ENCODE measurements at regions not wholly inside any gene's neighbourhood (a gene's known extent, or its start where the extent isn't known, plus 50 kb on each side); places are given as distances from the start of the nearest gene placed in this dataset.

GRCh38 chr2:200244111-200244510 is 62.4 kb upstream of the SPATS2L start:
- no peak overlapping the region for H3K4me3 ChIP-seq (ENCODE audit: low read depth, low read length)
- DNase-seq (ENCODE audit: low read depth): no peak
- no peak for TF ChIP-seq CTCF (conservative IDR thresholded peaks at IDR 0.05; ENCODE audit: low read depth, low read length)

GRCh38 chr2:200247494-200247893 is 59.0 kb upstream of the SPATS2L start:
- DNase-seq (ENCODE audit: low read depth): peak; percentile 78
- no peak overlapping the region for H3K4me3 ChIP-seq (ENCODE audit: low read depth, low read length)
- no peak for TF ChIP-seq CTCF (conservative IDR thresholded peaks at IDR 0.05; ENCODE audit: low read depth, low read length)

- TF ChIP-seq CTCF (conservative IDR thresholded peaks at IDR 0.05; ENCODE audit: low read depth, low read length): no peak
- no peak overlapping the region for H3K4me3 ChIP-seq (ENCODE audit: low read depth, low read length)
- peak; percentile 77 for DNase-seq (ENCODE audit: low read depth)
Observed at GRCh38 chr2:200252265-200253067, 54.0 kb upstream of the SPATS2L start.

GRCh38 chr2:200253639-200254038 is 52.9 kb upstream of the SPATS2L start:
- peak; percentile 52 for DNase-seq (ENCODE audit: low read depth)
- TF ChIP-seq CTCF (conservative IDR thresholded peaks at IDR 0.05; ENCODE audit: low read depth, low read length): no peak
- no peak overlapping the region for H3K4me3 ChIP-seq (ENCODE audit: low read depth, low read length)

- no peak for TF ChIP-seq CTCF (conservative IDR thresholded peaks at IDR 0.05; ENCODE audit: low read depth, low read length)
Observed at GRCh38 chr2:200254773-200255172, 51.7 kb upstream of the SPATS2L start.

GRCh38 chr2:200255549-200255948 is 50.9 kb upstream of the SPATS2L start:
- DNase-seq (ENCODE audit: low read depth): no peak
- no peak overlapping the region for H3K4me3 ChIP-seq (ENCODE audit: low read depth, low read length)
- no peak for TF ChIP-seq CTCF (conservative IDR thresholded peaks at IDR 0.05; ENCODE audit: low read depth, low read length)

More at GRCh38 chr2:200254773-200255172, 51.7 kb upstream of the SPATS2L start:
- DNase-seq (ENCODE audit: low read depth): no peak
- no peak overlapping the region for H3K4me3 ChIP-seq (ENCODE audit: low read depth, low read length)

All from choroid plexus epithelial cell (primary cell).